Osteoblast (primary cell): ENCODE measurements at regions not wholly inside any gene's neighbourhood (a gene's known extent, or its start where the extent isn't known, plus 50 kb on each side); places are given as distances from the start of the nearest gene placed in this dataset.

Experiments
- DNase-seq: peaks from one replicate; pipeline ENCODE4 v3.0.0; 2011; ENCODE audit warnings: low spot score, mixed read lengths; ENCODE audit not compliant: insufficient read length; ENCODE audit errors: missing footprints
- H2AFZ ChIP-seq: 2 replicates; pipeline ENCODE4 v1.6.0; 2011; ENCODE audit warnings: mild to moderate bottlenecking, low read length
- H3K27ac ChIP-seq: 2 replicates; pipeline ENCODE4 v1.5.1; 2011; ENCODE audit warnings: mild to moderate bottlenecking, low read depth, low read length, moderate library complexity
- H3K27me3 ChIP-seq: 2 replicates; pipeline ENCODE4 v1.6.0; 2012; ENCODE audit warnings: mild to moderate bottlenecking, control low read depth, inconsistent platforms, low read length, moderate library complexity; ENCODE audit not compliant: insufficient read depth
- H3K36me3 ChIP-seq: 2 replicates; pipeline ENCODE4 v1.5.1; 2011; ENCODE audit warnings: mild to moderate bottlenecking, low read length, control low read depth, moderate library complexity; ENCODE audit not compliant: insufficient read depth
- H3K4me1 ChIP-seq: 2 replicates; pipeline ENCODE4 v1.5.1; 2011; ENCODE audit warnings: mild to moderate bottlenecking, low read length, control low read depth, moderate library complexity; ENCODE audit not compliant: insufficient read depth
- H3K4me2 ChIP-seq: 2 replicates; pipeline ENCODE4 v1.6.0; 2011; ENCODE audit warnings: mild to moderate bottlenecking, low read length; ENCODE audit not compliant: insufficient read depth
- H3K4me3 ChIP-seq: fragments of 200-600 bp; sonication (generic); 3 replicates; pipeline ENCODE4 v1.5.1; 2012; ENCODE audit warnings: mild to moderate bottlenecking, low read length, inconsistent platforms; ENCODE audit not compliant: insufficient read depth
- H3K79me2 ChIP-seq: 2 replicates; pipeline ENCODE4 v1.6.0; 2012; ENCODE audit warnings: mild to moderate bottlenecking, low read length, control low read depth, inconsistent platforms; ENCODE audit not compliant: insufficient read depth
- H3K9me3 ChIP-seq: 2 replicates; pipeline ENCODE4 v1.5.1; 2011; ENCODE audit warnings: low read depth, low read length, control low read depth
- H4K20me1 ChIP-seq: 2 replicates; pipeline ENCODE4 v1.6.0; 2012; ENCODE audit warnings: mild to moderate bottlenecking, low read length, control low read depth; ENCODE audit not compliant: insufficient read depth
- CTCF ChIP-seq: IDR thresholded peaks from 2 replicates; pipeline ENCODE4 v1.5.1; 2011; ENCODE audit warnings: mild to moderate bottlenecking, low read depth, low read length, moderate library complexity; ENCODE audit errors: extremely low read depth

- Histone ChIP-seq H3K4me1 (no peaks in the 10 kb centered on the region), H2AFZ (no peak overlapping the region), H3K4me3 (no peak overlapping the region), H3K27ac (no peak overlapping the region), H3K36me3 (no peaks in the 10 kb centered on the region), H3K9me3 (peaks cover 4% of the 10 kb centered on the region), H3K27me3 (no peaks in the 10 kb centered on the region), H4K20me1 (no peaks in the 10 kb centered on the region), H3K79me2 (no peaks in the 10 kb centered on the region), H3K4me2 (no peak overlapping the region)
- no peak for DNase-seq
- no peak for TF ChIP-seq CTCF
Observed at GRCh38 chr6:167676666-167677421, 149.9 kb upstream of the AFDN start.

GRCh38 chr6:167677422-167677789 is 149.3 kb upstream of the AFDN start:
- Histone ChIP-seq H3K36me3 (no peaks in the 10 kb centered on the region), H3K27me3 (no peaks in the 10 kb centered on the region), H3K4me2 (no peak overlapping the region), H3K27ac (no peak overlapping the region), H3K9me3 (peaks cover 1% of the 10 kb centered on the region), H2AFZ (no peak overlapping the region), H3K4me3 (no peak overlapping the region), H3K79me2 (no peaks in the 10 kb centered on the region), H4K20me1 (no peaks in the 10 kb centered on the region), H3K4me1 (no peaks in the 10 kb centered on the region)
- TF ChIP-seq CTCF = no peak
- no peak for DNase-seq

GRCh38 chr6:167678102-167679101 is 148.3 kb upstream of the AFDN start:
- no peaks in the 10 kb centered on the region for H3K9me3 ChIP-seq
- H3K4me1 ChIP-seq = no peaks in the 10 kb centered on the region
- H4K20me1 ChIP-seq = no peaks in the 10 kb centered on the region
- no peaks in the 10 kb centered on the region for H3K36me3 ChIP-seq
- no peak for TF ChIP-seq CTCF
- no peaks in the 10 kb centered on the region for H3K79me2 ChIP-seq
- no peak for DNase-seq
- no peaks in the 10 kb centered on the region for H3K27me3 ChIP-seq
- no peak overlapping the region for H2AFZ ChIP-seq
- no peak overlapping the region for H3K27ac ChIP-seq
- H3K4me3 ChIP-seq = no peak overlapping the region
- H3K4me2 ChIP-seq = no peak overlapping the region

- Histone ChIP-seq H3K36me3 (no peaks in the 10 kb centered on the region), H3K4me3 (no peak overlapping the region), H4K20me1 (no peaks in the 10 kb centered on the region), H3K79me2 (no peaks in the 10 kb centered on the region), H2AFZ (no peak overlapping the region), H3K9me3 (no peaks in the 10 kb centered on the region), H3K4me1 (no peaks in the 10 kb centered on the region), H3K27ac (no peak overlapping the region), H3K27me3 (no peaks in the 10 kb centered on the region), H3K4me2 (no peak overlapping the region)
- TF ChIP-seq CTCF = no peak
- no peak for DNase-seq
Observed at GRCh38 chr6:167679122-167679736, 147.5 kb upstream of the AFDN start.
